HG03064 (cell line): ENCODE measurements at regions not wholly inside any gene's neighbourhood (a gene's known extent, or its start where the extent isn't known, plus 50 kb on each side); places are given as distances from the start of the nearest gene placed in this dataset.
"Not testable (repeated sequence)": the region's sequence is repeated elsewhere in the genome, so short reads cannot be mapped to it uniquely, and the experiment has no call there.

ENCODE experiments used
- ATAC-seq: cut with Tn5 transposase; IDR thresholded peaks from one replicate; pipeline ENCODE4 v1.9.1; 2021; ENCODE audit warnings: low read depth; ENCODE audit not compliant: unreplicated experiment

DNA sequence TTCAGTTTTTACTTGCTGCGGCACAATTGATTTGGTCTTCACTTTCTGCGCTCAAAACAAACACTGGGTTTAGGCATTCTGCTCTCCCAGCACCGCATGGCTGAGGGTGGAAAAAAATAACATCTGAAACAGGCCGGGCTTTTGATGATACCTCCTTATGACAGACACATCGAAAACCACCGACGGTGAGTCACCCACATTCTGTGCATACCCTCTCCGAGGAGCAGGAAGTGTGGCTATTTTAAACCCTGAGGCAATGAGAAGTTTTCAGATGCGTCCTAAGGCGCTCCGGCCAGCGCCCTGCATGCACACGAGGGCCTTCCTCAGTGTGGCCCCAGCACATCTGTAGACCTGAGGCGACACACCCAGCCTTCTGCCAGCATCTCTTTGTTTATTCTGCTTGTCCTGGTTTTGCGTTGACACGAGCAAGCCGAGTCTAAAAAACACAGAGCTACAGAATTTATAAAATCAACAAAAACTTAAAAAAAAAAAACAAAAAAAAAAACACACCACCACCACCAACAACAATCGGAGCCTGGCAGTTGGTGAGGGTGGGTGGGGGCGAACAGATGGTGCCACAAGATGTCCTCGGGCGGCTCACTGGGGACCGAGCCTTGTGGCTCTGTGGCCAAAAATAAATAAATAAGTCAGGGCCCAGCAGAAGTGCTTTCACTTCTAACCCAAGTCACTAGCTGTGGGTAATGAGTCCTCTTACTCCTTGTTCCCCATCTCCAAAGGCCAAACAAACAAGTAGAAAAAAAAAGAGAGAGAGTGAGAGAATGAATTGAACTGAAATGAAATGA lies 162.6 kb upstream of the IRF2BP2 start:
- ATAC-seq, result peak; percentile 92

DNA sequence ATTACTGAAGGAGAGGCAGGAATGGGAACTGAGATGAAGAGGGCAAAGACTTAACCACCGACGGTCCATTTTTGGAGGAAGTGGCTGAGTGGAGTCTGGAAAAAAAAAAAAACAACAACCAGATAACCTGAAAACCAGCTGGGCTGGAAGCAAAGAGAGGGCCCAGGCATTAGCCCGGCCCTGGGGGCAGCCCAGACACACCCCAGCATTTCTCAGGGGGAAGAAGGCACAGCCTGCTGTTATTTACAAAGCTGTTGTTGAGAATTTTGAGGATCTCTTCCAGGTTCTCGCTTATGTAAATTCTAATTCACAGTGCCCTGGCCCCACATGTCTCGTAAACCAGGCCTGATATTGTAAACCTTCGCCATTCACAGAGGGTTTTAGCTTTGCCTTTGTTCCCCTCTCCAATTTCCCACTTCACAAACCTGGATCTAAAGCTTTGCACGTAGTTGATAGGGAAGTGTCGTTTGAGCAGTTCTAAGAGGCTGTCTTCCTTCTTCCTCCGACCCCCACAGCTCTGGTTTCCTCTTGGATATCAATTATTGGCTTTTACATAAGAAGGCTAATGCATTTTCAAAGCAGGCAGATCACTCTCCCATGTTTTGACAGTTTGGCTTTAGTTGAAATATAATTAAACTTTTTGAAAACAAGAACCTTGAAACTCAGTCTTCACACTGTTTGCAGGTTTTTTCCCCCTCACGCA lies 161.8 kb upstream of the IRF2BP2 start:
- ATAC-seq, result no peak

DNA sequence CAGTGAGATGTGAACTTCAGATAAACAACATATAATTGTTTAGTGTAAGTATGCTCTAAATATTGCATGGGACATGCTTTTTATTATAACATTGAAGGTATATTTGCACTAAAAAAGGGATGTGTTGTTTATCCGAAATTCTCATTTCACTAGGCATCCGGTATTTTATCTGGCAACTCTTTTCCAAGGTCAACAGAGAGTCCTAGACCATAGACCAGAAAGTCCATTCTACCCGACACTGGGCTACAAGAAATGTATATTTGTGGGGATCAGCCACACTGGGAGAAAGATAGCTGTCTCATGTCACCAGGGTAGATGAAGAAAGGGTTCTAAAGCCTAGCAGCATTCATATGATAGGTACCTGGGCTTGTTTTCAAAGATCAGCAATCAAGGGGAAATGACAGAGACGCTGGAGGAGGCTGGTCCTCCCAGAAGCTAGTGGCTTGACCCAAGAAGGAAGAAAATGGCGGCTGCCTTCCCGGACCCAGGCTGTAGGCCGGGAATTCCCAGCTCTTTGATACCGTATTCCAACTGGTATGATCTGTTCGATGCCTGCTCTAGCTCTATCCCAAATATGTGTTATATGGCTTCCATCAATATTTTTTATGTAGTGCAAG lies 161.1 kb upstream of the IRF2BP2 start:
- no peak for ATAC-seq

DNA sequence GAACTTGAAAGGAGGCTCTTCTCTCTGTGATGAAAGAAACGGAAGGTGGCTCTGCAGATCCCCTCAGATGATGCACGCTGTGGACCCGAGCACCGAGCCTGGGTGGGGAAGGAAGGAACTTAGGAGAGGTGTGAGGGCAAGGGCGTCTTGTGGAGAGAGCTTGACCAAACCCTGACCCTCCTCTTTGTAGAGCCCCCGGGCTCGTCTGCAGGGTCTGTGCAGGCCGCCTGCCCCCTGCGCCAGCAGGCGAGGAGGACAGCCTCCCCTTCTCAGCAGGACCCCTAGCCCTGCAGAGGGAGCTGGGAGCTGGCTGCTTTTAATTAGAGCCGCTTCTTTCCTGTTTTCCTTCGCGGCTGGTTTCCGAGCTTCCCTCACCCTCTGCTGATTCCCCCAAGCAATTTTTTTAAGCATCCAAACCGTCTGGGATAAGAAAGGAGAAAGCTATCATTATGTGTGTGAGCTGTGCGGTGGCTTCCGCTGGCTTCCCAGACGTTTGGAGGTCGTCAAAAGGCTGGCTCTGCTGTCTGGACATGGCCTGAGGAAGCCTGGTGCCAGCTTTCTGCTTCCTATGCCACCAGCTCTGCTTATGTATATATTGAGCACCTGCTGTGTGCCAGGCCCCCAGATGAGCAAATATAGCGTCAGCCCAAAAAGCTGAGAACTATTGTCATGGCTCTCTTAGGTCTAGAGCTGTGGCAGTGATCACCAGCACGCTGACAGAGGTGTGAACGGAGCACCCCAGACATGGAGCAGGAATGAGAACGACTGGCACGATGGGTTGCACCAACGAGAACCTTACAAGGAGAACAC lies 160.2 kb upstream of the IRF2BP2 start:
- ATAC-seq, result no peak

DNA sequence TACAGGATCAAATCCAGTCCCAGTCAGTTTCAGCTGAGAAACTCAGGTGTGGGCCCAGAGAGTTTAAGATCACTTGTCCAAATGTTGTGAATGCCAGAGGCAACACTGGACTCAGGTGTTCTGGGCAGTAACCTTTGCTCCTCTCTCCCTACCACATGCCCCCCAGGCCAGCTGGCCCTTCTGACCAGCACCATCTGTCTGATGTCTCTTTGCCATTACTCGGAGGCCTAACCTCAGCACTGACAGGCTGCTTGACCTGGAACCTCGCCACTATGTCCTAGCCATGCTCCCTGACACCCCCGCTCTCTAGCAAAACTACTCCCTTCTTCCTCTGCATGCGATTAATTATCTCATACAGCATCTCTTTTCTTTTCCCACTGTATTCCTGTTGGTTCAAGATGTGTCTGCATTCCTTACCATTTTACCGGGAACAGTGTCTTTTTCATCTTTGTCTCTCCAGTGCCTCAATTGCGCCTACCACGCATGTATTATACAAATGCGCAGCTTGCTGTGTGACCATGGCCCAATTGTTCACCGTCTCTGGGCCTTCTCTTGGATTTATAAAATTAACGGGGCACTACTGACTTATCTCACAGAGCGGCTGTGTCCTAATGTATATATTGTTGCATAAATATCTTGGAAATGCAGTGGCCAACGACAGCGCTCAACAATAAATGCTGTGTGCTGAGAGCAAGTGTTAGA lies 159.5 kb upstream of the IRF2BP2 start:
- no peak for ATAC-seq

DNA sequence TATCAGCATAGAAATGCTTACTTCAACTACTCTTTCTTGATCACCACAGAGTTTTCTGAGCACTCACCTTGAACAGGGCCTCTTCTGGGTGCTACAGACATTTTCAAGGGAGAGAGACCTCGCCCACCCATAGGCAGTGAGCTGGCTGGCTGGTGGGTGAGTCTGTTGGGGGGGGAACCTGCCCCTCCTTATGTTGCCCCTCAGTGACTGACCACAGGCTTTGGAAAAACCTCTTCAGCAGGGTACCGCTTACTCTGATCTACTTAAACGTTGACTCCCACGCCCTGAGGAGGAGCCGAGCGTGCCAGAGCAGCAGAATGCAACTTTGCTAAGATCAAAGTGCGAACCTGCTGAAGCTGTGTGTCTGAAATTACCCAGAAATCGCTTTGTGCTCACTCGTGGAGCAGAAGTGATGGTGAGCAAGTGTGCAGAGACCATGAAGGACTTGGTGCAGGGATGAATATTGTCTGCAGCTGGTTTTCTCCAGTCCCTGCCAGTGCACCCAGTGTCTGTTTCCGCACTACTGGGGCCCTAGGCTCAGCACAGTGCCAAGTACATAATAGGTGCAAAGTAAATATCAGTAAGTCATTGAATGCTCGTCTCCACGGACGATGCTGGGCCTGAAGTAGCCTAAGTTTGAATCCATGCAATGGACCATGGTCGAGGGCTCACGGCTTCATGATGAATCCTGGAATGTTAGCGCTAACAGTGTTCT lies 158.7 kb upstream of the IRF2BP2 start:
- no peak for ATAC-seq

DNA sequence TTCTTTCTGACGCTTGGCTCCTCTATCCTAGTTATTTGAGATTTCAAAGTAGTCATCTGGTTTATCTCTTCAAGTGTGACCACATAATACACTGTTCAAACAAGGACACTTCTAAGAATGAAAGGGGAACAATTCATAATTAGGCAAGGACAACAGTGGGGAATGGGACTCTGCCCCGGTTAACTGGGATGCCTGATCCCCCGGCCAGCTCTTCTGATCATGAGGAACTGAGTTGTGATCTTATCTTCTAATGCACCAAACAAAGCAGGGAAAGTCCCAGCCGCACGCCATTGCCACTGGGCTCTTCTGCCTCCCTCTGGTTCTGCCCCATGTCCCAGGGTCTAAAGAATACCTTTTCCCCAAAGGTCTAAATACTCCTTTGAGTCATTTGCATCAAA lies 158.2 kb upstream of the IRF2BP2 start:
- no peak for ATAC-seq

DNA sequence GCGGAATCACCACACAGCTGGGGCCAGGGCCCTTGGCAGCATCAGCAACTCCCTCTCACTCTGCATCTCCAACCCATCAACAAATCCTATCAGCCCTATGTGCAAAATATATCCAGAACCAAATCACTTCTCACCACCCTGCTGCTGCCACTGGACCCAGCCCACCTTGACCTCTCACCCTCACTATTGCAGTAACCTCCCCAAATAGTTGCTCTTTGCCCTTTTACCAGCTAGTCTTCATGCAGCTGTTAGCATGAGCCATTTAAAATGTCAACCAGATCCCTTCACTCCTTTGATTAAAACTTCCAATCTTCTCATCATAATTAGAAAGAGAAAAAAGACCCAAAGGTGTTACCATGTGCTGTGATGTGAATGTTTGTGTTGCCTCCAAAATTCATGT lies 155.7 kb upstream of the IRF2BP2 start:
- no peak for ATAC-seq

DNA sequence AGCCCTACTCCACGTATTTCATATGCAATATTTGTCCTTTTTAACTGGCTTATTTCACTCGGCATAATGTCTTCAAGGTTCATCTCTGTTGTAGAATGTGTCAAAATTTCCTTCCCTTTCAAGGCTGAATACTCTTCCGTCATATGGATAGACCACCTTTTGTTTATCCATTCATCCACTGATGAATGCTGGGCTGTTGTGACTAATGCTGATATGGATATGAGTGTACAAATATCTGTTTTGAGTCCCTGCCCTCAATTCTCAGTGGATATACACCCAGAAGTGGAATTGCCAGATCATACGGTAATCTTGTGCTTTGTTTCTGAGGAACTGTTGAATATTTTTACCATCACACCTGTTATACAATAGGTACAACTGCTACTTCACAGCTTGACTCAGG lies 155.2 kb upstream of the IRF2BP2 start:
- no peak for ATAC-seq

DNA sequence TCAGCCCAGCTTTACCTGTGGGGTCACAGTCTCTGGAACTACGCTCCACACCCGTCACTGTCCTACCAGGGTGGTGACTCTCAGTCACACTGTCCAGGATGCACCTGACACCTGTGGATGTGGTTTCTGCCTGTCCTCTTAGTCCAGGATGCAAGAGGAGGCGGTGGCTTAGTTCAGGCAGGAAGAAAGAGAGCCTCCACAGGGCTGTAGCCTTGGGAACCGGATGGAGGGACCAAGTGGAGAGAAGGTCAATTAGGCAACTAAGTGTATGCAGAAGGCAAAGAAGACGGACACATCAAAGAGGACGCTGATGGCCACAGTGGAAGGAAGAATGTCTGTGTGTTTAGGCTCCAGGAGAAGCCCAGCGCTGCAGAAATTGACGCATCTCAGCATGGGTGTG lies 153.9 kb upstream of the IRF2BP2 start:
- no peak for ATAC-seq

DNA sequence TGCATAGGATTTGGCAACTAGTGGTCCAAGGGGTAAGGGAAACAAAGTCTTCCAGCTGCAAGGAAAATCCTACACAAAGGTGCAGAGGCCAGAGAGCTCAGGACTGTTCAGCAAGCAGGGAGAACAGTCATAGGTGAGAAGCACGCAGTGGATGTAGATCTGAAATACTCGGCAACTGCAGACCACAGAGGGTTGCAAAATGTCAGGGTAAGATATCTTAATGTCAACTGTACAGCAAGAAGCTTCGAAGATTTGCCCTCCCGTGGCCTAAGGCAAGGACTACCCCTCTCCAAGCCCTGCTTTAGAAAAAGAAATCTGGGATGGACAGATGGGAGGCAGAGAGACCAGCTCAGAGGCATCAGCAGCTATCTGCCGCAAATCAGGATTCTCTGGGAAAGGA lies 153.4 kb upstream of the IRF2BP2 start:
- ATAC-seq, result no peak

DNA sequence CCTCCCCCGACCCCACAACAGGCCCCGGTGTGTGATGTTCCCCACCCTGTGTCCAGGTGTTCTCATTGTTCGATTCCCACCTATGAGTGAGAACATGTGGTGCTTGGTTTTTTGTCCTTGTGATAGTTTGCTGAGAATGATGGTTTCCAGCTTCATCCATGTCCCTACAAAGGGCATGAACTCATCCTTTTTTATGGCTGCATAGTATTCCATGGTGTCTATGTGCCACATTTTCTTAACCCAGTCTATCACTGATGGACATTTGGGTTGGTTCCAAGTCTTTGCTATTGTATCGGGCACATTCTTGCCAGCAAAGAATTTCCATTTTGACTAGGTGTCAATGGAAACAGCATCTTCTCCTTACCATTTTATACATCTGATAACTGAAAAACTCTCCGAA lies 152.1 kb upstream of the IRF2BP2 start:
- not testable (repeated sequence) for ATAC-seq

DNA sequence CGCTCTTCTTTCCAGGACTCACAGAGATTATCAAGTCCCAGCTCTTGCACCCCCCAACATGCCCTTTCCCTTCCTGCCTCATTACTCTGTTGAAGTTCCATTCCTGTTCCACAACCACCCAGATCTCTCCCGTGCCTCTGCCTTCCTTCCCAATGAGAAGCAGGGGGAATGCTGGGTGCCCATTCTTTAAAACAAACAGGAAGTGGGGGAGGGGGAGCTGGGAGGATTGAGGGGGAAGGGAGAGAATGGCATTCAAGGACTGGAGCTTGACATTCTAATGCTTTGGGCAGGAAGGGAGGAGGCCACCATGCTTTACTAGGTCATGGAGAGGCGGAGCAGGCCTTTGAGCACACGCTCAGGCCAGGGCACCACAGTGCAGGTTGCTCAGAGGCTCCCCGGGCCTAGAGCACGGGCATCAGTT lies 150.3 kb upstream of the IRF2BP2 start:
- no peak for ATAC-seq

DNA sequence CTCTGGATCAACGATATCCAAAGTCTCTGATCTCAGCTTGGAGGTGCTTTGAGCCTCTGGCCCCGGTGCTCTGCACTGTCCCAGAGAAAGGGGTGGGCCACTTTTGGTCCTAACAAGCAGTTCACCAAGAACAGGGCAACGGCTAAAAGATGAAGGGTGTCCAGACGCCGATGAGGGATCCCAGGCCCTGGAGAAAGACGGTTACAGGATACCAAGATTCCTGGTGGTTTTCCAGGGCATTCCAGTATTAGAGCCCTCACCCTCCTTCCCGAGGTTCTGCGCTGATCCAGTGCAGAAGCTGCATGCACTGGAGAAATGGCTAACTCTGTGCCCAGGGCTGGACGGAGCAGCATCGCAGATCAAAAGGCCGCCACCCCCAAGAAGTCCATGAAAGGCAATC lies 149.9 kb upstream of the IRF2BP2 start:
- ATAC-seq, result no peak

DNA sequence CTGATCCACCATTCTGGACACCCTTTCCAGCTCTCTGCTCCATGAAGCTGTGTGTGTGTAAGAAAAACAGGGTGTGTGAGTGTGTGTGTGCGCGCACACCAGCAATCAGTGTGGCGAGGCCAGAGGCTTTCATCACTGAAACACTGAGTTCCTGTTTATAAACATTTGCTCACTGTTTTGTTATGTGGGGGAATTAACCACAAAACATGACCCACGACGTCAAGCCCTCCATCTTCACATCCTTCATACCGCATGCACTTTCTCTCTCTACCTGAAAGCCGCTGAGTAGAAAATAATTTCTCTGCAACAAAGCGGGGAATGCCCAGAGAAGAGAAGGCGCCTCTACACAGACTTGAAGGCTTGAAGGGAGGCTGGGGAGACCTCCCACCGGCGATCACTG lies 148.9 kb upstream of the IRF2BP2 start:
- no peak for ATAC-seq

DNA sequence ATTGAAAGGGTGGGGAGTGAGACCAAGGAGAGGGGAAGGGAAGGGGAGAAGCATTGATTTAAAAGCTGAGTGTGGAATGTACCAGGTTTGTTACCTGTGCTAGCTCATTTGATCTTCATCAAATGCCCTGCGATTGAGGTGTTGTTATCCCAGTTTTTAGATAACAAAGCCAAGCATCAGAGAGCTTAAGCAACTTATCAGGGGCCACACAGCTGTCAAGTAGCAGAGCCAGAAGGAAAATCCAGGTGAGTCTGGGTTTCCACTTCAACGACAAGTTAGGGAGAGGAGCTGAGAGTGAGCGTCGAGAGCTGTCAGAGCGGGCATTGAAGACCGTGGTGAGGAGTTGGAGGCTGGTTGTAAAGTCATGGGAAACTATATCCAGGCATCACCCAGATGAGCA lies 146.9 kb upstream of the IRF2BP2 start:
- no peak for ATAC-seq

DNA sequence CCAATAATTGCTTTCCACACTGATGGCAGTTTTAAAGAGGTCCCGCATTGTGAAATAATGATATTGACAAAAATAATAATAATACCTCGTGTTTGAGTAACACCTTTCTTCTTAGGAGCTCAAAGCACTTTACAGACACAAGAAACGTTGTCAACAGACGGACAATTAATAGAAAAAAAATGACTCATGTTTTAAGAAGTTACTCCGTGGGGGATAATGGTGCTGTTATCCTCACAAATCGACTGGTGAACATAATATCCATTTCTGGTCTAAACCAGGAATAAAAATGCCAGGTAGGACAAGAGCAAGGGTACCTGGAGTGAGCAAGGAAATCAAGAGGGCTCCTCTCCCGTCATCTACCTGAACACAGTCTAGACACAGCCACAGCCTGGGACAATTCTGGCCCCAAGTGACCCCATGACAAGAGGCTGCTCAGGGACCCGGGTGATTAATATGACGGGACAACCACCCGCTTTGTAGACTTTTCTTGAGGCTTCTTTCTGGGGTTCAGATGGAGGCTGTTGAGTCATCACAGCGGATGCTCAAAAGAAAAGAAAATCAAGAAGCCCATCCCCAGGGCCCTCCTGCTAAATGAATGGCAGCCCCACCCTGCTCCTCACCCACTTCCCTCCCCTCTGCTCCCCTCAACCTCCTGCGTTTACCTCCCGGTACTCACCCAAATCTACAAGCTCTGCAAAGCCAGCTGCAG lies 146.2 kb upstream of the IRF2BP2 start:
- no peak for ATAC-seq

DNA sequence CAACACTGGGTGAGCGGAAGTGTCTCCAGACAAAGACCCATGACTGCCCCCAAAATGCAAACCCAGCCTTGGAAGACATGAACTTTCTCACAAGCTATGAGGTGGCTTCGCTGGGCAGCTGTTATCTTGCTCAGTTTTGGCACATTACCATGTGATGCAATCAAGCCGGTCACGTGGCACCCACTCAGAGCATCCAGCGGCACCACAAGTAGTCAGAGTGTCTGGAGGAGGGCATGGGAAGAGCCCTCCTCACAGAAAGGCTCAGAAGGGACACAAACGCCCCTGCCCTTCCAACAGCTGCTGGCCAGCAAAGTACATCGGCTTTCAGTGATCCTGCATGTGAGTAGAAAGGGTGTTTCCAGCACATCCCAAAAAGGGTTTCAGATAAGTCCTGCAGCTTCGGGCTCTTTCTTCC lies 145.5 kb upstream of the IRF2BP2 start:
- ATAC-seq, result no peak

DNA sequence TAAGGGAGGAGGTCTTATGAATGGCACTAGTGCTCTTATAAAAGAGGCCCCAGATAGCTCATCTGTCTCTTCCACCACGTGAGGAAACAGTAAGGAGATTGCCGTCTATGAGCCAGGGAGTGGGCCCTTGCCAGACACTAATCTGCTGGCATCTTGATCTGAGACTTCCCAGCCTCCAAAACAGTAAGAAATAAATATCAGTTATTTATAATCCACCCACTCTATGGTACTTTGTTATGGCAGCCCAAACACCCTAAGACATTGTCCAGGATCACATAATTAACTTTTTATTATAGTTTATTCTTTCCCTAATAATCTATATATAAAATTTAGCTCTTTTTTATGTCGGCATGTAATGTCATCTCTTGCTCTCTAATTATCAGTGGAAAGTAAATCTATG lies 144.0 kb upstream of the IRF2BP2 start:
- ATAC-seq, result no peak
